Body of pancreas (tissue), 4 donors: ENCODE measurements at regions not wholly inside any gene's neighbourhood (a gene's known extent, or its start where the extent isn't known, plus 50 kb on each side); places are given as distances from the start of the nearest gene placed in this dataset.

Experiments used
- CTCF ChIP-seq, 7 experiments: fragments of 450-650 bp in 4 of 7; fragments of 200-600 bp in 3 of 7; sonication (generic) in 3 of 7; IDR thresholded peaks; one replicate each; pipeline ENCODE4 v1.5.1; 2016 to 2019; ENCODE audit warnings: antibody characterized with exemption in 7 of 7
- POLR2A ChIP-seq, 3 donors: fragments of 450-650 bp; IDR thresholded peaks; one replicate each; pipeline ENCODE4 v1.6.1; 2016; ENCODE audit warnings: antibody characterized with exemption in 3 of 3, mild to moderate bottlenecking in 2 of 3

- no peak for TF ChIP-seq CTCF (IDR thresholded peaks at IDR 0.05)
- TF ChIP-seq POLR2A (IDR thresholded peaks at IDR 0.05) = no peak
Observed at GRCh38 chr14:82725213-82725612, 1191.6 kb upstream of the SEL1L start.
